ENCODE measurements at regions not wholly inside any gene's neighbourhood (a gene's known extent, or its start where the extent isn't known, plus 50 kb on each side); places are given as distances from the start of the nearest gene placed in this dataset.

DNA sequence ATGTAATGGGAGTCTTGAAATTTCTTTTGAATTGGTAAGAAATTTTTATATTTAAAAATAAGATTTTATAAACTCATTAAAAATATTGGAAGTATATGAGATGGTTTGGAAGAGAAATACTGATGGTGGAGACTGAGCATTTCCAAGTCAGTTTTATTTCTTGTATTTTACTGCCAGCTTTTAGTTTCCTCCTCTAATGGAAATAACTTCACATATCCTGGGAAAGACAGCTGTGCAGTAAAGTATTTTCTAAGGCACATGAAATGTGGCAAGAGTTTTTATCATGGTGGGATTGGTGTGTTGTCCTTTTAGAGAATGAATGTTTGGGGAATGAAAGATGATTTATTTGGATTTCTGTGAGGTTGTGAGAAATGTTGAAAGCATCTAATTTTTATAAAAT, 346.9 kb upstream of the RGS6 start:
- no peak for DNase-seq

DNA sequence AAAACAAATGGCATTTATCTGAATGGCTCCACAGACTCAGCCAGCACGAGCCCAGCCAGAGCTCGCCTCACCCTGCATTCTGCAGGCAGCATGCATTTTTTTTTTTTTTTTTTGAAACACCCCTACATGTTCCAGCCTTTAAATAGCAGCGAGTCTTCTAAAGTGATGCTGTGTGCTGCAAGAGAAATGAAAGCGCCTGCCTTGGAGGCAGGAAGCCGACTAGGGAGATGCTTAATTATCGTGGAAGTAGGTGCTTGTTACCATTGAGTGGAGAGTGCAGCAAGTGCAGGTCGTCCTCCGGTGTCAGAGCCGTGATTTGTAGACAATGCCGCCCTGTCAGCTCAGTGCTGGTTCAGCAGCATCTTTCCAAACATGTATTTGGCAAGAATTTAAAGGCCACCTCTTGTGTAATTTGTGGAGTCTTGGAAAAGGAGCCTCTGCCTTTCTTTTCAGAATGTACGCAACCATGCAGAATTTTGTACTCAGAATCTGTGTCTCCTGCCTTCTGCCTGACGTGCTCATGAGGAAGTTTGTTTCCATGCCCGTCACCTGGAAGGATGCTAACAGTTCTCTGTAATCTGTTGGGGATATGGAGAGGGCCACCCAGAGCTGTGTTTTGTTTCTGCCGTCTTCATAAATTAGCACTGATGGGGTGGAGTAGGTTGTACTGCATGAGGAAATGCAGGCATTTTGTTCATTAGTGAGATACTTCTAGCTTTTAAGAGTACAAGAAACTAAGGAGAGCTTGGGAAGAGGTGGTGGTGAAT, 345.9 kb upstream of the RGS6 start:
- DNase-seq = peak; percentile 30

DNA sequence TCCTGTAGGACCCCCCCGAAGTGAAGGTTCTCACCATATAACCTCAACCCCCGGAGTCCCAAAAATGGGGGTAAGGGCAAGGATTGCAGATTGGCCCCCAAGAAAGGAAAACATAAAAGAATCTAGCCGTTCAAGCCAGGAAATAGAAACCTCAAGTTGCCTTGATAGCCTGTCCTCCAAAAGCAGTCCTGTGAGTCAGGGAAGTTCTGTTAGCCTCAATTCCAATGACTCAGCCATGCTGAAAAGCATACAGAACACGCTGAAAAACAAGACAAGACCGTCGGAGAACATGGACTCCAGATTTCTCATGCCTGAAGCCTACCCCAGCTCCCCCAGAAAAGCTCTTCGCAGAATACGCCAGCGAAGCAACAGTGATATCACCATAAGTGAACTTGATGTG, 344.2 kb upstream of the RGS6 start:
- DNase-seq = no peak

DNA sequence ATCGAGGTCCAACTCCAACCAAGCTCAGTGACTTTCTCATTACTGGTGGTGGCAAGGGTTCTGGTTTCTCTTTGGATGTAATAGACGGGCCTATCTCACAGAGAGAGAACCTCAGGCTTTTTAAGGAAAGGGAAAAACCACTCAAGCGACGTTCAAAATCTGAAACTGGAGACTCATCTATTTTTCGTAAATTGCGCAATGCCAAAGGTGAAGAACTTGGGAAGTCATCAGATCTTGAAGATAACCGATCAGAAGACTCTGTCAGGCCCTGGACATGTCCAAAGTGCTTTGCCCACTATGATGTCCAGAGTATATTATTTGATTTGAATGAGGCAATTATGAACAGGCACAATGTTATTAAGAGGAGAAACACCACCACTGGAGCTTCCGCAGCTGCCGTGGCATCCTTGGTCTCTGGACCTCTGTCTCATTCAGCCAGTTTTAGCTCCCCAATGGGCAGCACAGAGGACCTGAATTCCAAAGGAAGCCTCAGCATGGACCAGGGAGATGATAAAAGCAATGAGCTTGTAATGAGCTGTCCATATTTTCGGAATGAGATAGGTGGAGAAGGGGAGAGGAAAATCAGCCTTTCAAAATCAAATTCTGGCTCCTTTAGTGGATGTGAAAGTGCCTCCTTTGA, 343.5 kb upstream of the RGS6 start:
- no peak for DNase-seq

DNA sequence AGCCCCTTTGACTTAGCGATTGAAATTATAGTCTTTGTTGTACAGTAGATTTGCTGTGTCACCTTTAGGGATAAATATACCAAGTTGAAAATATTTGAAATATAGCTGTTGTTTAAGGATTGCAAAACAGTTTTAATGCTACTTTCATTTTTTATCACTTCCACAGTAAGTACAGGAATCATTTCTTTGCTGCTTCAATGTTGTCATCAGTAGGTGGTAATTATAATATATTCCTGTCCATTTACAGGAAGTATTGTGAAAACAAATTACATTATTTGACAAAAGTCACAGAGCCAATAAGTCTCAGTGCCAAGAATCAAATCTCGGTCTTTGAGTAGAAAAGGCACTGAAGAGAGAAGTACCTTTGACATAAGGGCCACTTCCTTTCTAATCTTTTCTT, 342.6 kb upstream of the RGS6 start:
- no peak for DNase-seq

DNA sequence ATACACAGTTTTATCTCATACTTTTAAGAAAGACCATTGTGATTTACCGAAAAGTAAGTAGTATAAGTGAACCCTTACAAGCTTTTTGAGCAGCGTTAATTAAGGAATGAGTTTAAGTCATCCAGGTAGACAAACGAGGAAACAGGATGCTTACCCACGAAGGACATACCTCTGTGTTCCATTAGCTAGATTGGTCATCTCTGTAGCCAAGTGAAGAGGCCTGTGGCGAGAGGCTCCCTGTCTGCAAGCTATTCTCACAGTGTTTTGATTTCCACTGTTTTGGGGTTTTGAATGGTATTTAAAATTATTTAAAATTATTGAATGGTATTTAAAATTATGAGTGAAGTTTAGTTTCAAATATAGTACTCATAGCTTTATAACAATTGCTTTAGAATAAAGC, 342.1 kb upstream of the RGS6 start:
- DNase-seq = no peak

DNA sequence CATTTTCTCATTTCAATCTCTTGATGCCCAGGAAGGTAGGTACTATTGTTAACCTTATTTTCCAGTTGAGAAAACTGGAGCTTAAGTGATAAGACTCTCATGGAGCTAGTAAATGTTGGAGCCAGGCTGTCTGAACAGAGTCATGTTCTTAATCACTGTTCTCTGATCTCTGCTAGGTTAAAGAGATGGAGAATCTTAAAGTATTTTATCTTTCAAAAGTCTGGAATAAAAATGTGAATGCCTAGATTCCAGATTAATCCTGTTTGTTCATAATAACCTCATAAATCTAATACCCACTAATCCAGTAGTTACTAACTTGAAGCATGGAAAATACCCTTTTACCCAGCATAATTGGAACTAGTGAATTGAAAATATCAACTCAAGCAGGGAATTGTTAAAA, 341.0 kb upstream of the RGS6 start:
- DNase-seq = no peak

DNA sequence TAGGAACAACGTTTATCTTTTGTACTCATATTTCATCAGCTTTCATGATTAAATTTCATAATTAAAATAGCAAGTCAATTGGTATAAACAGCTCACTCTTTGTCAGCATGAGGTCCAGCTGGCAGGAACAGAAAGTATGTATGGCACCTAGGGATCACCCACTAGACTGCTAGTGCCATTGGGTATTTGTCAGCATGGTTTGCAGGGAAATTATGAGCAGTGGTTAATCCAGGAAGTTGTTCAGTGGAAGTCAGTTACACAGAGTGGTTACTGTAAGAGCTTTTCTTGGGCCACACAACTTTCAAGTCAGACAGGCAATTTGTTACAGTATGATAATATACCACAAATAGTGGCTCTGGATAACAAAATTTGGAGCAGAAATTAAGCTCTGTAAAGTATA, 340.3 kb upstream of the RGS6 start:
- DNase-seq = no peak

DNA sequence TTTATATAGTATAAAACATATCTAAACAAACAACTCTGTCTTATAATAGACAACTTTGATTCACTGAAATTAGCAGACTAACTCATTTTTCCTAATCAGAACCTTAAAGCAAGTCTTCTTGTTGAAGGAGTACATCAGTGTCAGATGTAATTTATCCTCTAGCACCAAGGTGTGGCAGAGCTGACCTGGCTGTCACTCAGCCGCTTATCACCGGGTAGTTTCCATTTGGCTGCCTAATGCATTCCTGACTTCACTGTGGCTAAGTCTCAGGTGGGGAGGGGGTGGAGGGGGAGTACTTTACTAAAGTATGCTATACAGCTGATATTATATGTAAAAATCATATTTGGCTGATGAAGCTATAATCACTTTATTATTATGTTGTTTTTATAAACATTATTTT, 339.9 kb upstream of the RGS6 start:
- DNase-seq = no peak

DNA sequence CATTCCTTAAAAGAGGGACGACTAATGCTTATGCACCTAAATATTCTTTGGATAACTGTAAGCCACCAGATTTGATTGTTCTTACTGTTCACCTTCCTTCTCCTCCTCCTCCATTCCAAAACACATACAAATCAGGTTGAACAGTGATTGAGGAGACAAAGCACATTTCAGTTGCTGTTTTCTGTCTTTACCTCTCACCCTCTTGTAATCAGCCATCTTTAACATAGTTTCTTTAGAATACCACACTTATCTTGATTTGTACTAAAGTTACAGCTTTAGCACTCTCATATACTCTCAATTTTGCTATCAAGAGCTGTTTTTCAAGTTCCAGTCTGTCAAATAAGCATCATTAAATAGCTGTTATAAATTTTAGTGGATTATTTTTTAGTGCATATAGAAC, 338.3 kb upstream of the RGS6 start:
- DNase-seq = no peak

DNA sequence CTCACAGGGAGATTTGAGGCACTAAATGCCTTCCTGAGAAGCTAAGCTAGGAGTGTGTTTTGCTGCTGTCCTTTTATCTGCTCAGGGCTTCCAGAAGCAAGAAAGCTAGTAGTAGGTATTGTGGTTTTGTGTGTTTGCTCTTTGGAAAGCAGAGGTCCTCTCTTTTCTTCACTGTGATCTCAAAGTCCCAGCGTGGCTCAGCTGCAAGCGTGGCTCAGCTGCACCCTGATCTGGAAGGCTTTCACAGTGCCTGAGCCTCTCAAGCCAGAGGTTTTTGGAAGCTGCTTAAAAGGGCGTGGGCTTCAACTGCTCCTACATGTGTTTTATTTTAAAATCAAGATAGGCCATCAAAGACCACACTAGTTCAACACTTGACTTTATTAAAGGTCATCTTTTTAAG, 337.4 kb upstream of the RGS6 start:
- no peak for DNase-seq

DNA sequence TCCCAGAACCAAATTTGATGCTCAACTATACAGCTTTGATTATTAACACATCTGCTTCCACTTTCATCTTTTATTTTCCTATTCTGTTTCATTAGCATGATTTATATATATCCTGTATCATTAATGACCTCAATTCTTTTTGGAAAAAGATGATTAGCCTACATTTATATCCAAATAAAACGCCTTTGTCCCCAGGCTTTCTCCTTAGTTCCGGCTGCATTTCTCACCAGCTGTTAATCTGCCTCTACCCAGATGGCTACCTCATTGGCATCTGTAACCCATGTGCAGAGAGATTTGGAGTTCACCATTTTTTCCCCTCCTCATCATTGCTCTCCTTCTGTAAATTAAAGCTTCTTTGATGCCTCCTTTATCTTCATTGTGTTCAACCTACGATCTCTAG, 336.8 kb upstream of the RGS6 start:
- no peak for DNase-seq

DNA sequence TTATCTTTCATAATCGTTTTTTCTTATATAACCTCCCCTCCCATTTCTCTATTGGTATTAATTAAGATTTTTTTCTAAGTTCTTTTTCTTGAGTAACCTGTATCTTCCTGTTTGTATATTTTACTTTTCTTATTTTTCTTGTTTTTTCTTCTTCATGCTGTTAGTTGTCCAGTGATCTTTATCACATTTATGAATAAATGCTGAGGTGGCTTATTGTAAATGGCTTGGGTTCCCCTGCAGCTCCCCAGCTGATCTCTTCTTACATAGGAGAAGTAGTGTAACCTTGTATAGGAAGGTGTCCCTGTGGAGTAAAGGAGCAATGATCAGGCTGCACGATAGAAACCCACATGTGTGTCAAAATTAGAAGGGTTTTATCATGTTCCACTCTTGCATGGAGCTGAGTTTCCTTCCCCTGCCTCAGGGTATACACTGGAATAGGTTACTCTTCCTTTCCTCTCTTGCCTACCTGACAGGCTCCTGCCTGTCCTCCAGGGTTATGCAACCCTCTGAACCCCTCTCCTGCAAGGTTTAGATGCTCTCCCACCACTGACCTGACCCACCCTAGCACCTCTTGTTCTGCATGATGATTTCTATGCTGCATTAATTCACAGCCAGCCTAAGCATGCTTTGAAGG, 334.8 kb upstream of the RGS6 start:
- no peak for DNase-seq

DNA sequence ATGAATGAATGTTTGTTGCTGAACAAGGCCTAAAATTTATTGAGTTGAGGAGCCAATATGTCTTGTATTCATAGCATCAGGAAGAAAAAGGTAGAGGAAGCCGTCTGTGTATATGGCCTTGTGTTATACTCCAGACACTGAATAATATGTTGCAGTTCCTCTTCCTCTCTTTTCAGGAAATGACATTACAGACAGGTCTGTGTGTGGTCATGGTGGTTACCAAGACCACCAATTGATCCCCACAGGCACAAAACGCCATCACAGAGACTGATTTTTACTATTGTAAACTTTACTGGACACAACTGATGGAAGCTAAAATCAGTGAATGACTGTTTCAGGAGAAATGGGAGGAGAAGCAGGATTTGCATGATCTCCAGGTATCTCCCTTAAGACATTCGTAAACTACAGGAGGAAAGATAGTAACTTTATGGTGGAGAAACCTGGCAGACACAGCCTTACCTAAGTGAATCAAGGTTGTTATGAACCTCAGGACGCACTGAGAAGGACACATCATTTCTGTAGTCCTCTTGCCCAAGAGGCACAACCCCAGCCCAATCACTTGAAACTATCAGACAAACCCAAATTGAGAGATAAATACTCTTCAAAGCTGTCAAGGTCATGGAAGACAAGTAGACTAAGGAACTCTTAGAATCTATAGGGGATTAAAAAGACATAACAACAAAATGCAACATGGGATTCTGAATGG, 334.1 kb upstream of the RGS6 start:
- no peak for DNase-seq

DNA sequence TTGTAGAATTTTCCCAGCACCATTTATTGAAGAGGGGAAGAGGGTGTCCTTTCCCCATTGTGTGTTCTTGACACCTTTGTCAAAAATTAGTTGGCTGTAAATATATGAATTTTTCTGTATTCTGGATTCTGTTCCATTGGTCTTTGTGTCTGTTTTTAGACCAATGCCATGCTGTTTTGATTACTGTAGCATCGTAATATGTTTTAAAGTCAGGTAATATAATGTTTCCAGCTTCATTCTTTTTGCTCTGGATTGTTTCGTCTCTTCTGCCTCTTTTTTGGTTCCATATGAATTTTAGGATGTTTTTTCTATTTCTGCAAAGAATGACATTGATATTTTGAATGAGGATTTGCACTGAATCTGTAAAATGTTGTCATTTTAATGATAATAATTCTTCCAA, 331.9 kb upstream of the RGS6 start:
- DNase-seq = no peak

DNA sequence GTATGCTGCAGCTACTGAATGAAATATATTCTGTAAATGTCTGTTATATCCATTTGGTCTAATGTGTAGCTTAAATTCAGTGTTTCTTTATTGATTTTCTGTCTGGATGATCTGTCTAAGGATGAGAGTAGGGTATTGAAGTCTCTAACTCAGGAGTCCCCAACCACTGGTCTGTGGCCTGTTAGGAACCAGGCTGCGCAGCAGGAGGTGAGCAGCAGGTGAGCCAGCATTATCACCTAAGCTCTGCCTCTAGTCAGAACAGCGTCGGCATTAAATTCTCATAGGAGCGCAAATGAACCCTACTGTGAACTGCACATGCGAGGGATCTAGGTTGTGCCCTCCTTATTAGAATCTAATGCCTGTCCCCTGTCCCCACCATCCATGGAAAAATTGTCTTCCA, 329.7 kb upstream of the RGS6 start:
- DNase-seq = no peak

DNA sequence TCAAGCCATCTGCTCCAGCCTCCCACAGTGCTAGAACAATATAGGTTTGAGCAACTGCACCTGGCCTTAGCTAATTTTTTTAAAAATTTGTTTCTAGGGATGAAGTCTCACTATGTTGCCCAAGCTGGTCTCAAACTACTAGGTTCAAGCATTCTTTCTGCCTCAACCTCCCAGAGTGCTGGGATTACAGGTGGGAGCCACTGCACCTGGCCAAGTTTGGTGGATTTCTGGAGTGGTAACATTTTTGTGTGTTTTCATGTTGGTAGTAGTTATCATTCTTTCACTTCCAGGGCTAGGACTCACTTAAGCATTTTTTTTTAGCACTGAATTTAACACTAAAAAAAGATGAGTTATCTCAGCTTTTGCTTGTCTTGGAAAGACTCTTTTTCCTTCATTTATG, 328.0 kb upstream of the RGS6 start:
- DNase-seq = no peak

DNA sequence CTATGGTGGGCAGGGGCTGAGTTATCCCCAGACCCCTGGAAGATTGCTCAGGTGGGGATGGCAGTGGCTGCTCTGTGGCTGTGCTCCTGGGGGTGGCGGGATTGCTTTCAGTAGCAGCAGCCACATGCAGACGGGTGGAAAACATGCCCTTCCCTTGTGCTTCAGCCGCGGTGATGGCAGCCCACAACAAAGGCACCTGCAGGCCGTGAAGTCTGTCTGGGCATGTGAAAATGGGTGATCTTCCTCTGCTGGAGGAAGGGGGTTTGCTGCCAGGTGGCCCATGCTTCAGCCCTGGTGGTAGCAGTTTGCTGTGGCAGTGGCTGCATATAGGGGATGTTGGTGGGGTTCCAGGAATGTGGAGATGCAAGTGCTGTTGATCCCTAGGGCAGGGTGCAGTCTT, 326.2 kb upstream of the RGS6 start:
- no peak for DNase-seq

DNA sequence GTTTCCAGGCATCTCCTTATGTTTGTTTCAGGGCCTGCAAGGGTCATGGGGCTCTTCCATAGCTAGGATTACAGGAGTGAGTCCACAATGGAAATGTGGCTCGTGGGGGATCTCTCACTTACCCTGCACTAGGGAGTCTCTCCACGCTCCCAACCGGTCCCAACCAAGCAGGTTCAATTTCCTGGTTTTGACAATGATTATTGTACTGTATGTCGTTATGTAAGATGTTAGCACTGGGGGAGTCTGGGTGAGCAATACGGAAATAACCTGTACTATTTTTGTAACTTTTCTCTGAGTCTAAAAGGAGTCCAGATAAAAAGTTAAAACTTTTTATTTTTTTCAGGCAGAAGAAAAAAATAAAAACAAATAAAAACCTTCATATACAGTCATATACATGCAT, 325.7 kb upstream of the RGS6 start:
- DNase-seq = no peak

DNA sequence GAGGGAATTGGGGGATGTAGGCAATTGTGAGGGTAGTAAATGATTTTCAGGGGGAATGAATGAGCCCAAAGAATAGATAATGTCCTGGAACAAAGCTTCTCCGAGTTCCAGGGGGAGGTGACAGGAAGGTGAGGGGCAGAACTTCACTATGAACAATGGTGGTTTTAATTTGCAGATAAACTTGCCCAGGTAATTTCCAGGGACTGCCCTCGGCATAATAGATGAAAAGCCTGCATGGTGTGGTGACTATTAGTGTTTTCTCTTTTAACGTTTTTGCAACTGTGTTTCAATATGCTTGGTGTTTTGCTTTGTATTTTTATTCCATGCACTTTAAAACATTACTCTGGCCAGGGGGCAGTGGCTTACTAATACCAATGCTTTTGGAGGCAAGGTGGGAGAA, 325.2 kb upstream of the RGS6 start:
- DNase-seq = no peak

DNA sequence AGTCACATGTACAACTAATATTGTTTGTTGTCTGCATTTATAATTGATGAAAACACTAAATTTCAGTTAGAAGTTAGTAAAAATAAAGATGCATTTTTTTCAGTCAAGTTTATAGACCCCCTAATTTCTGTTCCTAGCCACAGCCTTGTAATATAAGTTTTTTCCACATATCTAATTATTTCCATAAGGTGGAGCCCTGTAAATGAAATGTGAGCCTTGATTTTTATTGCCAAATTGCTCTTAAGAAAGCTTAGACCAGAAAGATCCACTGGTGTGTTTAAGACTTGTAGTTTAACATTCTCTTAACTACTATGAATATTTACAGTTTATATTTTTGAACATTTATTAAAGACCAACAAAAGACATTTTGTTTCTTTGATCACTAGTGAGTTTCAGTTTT, 322.1 kb upstream of the RGS6 start:
- DNase-seq = no peak

DNA sequence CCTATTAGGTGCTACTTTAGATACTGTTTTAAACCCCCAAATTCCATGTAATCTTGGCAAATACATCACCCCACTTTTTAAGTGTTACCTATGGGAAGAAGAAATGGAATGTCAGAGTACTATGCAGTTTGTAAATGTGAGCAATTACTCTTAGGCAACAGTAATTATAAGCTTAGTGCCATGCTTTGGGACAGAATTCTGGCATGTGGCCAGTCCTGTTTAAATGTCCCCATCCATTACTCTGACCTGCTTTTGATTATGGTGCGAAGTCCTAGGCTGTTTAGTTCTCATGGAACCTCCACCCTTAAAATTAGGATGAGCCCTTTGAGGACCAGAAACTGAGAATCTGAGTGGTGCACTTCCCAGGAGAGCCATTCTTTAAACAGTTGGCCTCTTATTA, 321.4 kb upstream of the RGS6 start:
- no peak for DNase-seq

DNA sequence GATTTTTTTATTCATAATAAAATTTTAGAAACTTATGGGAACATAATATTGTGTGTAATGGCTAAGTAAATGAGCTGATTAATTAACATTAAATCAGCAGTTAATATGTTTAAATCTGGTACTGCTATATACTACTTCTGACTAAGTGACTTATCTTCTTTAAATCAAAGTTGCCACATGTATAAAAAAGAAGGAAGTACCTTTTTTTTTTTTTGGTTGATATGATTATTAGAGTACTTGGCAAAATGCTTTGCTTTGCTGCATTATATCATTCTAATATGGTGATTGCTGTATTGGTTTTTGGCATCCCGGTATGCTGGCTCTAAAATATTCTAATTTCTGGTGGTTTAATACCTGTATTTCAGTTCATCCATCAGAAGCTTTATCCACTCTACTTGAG, 319.1 kb upstream of the RGS6 start:
- DNase-seq = no peak

DNA sequence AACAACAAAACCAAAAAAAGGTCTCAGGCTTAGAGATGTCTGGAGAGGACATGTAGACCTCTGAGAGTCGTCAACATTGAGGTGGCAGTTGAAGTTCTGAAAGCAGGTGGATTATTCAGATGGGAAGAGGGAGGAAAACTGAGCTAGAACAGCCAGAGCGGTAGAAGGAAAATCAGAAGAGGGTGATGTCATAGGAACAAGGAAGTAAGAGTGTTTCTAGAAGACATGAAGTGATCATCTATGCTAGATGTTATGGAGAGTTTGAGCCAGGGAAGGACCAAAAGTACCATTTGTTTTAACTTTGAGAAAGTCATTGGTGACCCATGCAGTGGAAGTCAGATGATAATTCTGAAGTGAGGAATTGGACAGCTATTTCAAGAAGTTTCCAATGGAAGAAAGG, 316.2 kb upstream of the RGS6 start:
- no peak for DNase-seq
